CD14-positive monocyte (primary cell): ENCODE measurements at regions not wholly inside any gene's neighbourhood (a gene's known extent, or its start where the extent isn't known, plus 50 kb on each side); places are given as distances from the start of the nearest gene placed in this dataset.

ENCODE experiments used
- DNase-seq, 3 donors: peaks; one replicate each; pipeline ENCODE4 v3.0.0-alpha.2; 2011 to 2022
- H2AFZ ChIP-seq: 2 replicates; pipeline ENCODE4 v1.6.0; 2012; ENCODE audit warnings: mild to moderate bottlenecking, low read depth, low read length, inconsistent platforms; ENCODE audit not compliant: insufficient read depth, poor library complexity, severe bottlenecking
- H3K27ac ChIP-seq, 2 donors: 1 replicate in 1 of 2; 2 replicates in 1 of 2; pipeline ENCODE4 v1.5.1; 2012 to 2013; ENCODE audit warnings: low read length in 2 of 2, control low read depth in 1 of 2, inconsistent platforms in 1 of 2, low read depth in 1 of 2, mild to moderate bottlenecking in 1 of 2
- H3K27me3 ChIP-seq, 2 donors: one replicate each; pipeline versions ENCODE4 v1.6.0 to v1.6.1; 2011 to 2013; ENCODE audit warnings: low read length in 2 of 2; ENCODE audit not compliant: control insufficient read depth in 2 of 2, insufficient read depth in 2 of 2
- H3K36me3 ChIP-seq, 2 donors: replicated peaks in 1 of 2; 1 replicate in 1 of 2; 2 replicates in 1 of 2; pipeline versions ENCODE4 v1.5.1 to v1.6.1; 2012 to 2013; ENCODE audit warnings: low read length in 2 of 2, control low read depth in 1 of 2, inconsistent platforms in 1 of 2, mild to moderate bottlenecking in 1 of 2; ENCODE audit not compliant: insufficient read depth in 2 of 2, control insufficient read depth in 1 of 2
- H3K4me1 ChIP-seq, 2 donors: 1 replicate in 1 of 2; 2 replicates in 1 of 2; pipeline versions ENCODE4 v1.5.1 to v1.6.1; 2012 to 2013; ENCODE audit warnings: low read length in 2 of 2, control low read depth in 1 of 2, inconsistent platforms in 1 of 2, mild to moderate bottlenecking in 1 of 2, moderate library complexity in 1 of 2; ENCODE audit not compliant: insufficient read depth in 2 of 2, control insufficient read depth in 1 of 2
- H3K4me2 ChIP-seq: replicated peaks from 2 replicates; pipeline ENCODE3; 2012; ENCODE audit warnings: low read length, moderate library complexity, mild to moderate bottlenecking; ENCODE audit not compliant: poor library complexity, severe bottlenecking; ENCODE audit errors: extremely low read depth
- H3K4me3 ChIP-seq, 3 experiments: fragments of 200-600 bp in 1 of 3; sonication (generic) in 1 of 3; replicated peaks in 1 of 3; 1 replicate in 2 of 3; 2 replicates in 1 of 3; pipeline ENCODE4 v1.5.1; 2011 to 2013; ENCODE audit warnings: low read length in 3 of 3, mild to moderate bottlenecking in 3 of 3, control low read depth in 2 of 3, low read depth in 2 of 3, inconsistent platforms in 1 of 3, moderate library complexity in 1 of 3
- H3K79me2 ChIP-seq: 2 replicates; pipeline ENCODE4 v1.6.0; 2012; ENCODE audit warnings: mild to moderate bottlenecking, control low read depth, inconsistent platforms, low read length, moderate library complexity; ENCODE audit not compliant: insufficient read depth
- H3K9ac ChIP-seq: 2 replicates; pipeline ENCODE4 v1.6.0; 2017; ENCODE audit warnings: low read length, mild to moderate bottlenecking; ENCODE audit not compliant: insufficient read depth, poor library complexity, severe bottlenecking
- H3K9me3 ChIP-seq, 2 donors: replicated peaks in 1 of 2; 1 replicate in 1 of 2; 2 replicates in 1 of 2; pipeline versions ENCODE4 v1.5.1 to v1.6.1; 2012 to 2013; ENCODE audit warnings: low read length in 2 of 2, control low read depth in 1 of 2; ENCODE audit not compliant: control insufficient read depth in 1 of 2, insufficient read depth in 1 of 2
- H4K20me1 ChIP-seq: 2 replicates; pipeline ENCODE4 v1.6.0; 2012; ENCODE audit warnings: mild to moderate bottlenecking, low read length, control low read depth, moderate library complexity; ENCODE audit not compliant: insufficient read depth
- H3K27ac Mint-ChIP-seq, 7 donors: one replicate each; pipeline ENCODE4 v1.8.0; 2020; ENCODE audit warnings: mild to moderate bottlenecking in 7 of 7, mixed read lengths in 7 of 7, moderate library complexity in 6 of 7, inconsistent platforms in 2 of 7
- H3K27me3 Mint-ChIP-seq, 3 donors: one replicate each; pipeline ENCODE4 v1.8.0; 2021 to 2022; ENCODE audit warnings: low read depth in 3 of 3, mild to moderate bottlenecking in 3 of 3, mixed read lengths in 3 of 3, moderate library complexity in 3 of 3, inconsistent platforms in 1 of 3
- H3K36me3 Mint-ChIP-seq, 2 donors: one replicate each; pipeline ENCODE4 v1.8.0; 2020; ENCODE audit warnings: mixed read lengths in 2 of 2, inconsistent platforms in 1 of 2, mild to moderate bottlenecking in 1 of 2
- H3K4me1 Mint-ChIP-seq: one replicate; pipeline ENCODE4 v1.8.0; 2020; ENCODE audit warnings: mild to moderate bottlenecking, mixed read lengths
- H3K4me3 Mint-ChIP-seq, 2 donors: one replicate each; pipeline ENCODE4 v1.8.0; 2020; ENCODE audit warnings: mild to moderate bottlenecking in 2 of 2, mixed read lengths in 2 of 2, moderate library complexity in 1 of 2
- H3K9me3 Mint-ChIP-seq, 7 donors: one replicate each; pipeline ENCODE4 v1.8.0; 2020 to 2022; ENCODE audit warnings: mixed read lengths in 7 of 7, mild to moderate bottlenecking in 6 of 7, moderate library complexity in 6 of 7, inconsistent platforms in 2 of 7
- WGBS: methylation state at CpG from one replicate; pipeline ENCODE4 v1.1.5; 2013; ENCODE audit warnings: missing lambda C conversion rate; ENCODE audit not compliant: insufficient coverage; 5-methylcytosine and 5-hydroxymethylcytosine counted together
- intact Hi-C, 2 donors: fragments of 100-400 bp; cut with micrococcal nuclease; formaldehyde crosslinking; loops; one replicate each; pipeline versions ENCODE4 v1.15.0 to v1.15.1; 2023
- TF ChIP-seq, protein P1 (sequence below): fragments of 200-600 bp; IDR thresholded peaks from one replicate; pipeline ENCODE4 v1.8.0; 2022; ENCODE audit warnings: antibody characterized with exemption, mild to moderate bottlenecking

DNA sequence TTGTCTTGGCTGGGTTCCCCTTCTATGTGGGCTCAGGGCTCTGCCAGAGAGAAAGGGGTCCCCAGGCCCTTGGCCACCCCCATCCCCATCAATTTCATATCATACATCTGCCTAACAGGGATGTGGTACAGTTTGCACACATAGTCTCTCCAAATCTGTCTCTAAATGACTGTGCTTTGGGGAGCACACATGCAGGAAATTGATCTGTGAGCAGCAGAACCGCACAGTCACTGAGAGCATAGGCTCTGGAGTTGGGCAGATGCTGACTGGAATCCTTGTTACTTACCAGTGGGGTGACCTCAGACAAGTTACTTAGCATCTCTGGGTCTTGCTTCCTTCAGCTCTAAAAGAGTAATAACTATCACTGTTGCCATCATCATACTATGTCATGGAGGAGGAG, 273.9 kb downstream of the ABHD5 start:
- Mint-ChIP-seq H3K27ac (no peak overlapping the region), H3K36me3 (no peaks in the 10 kb centered on the region), H3K4me1 (no peaks in the 10 kb centered on the region), H3K9me3 (peaks cover 0 to 1% (median 0%) of the 10 kb centered on the region in 7 donors), H3K4me3 (no peak overlapping the region), H3K27me3 (peaks cover 0 to 16% (median 13%) of the 10 kb centered on the region in 3 donors)
- no peaks in the 10 kb centered on the region for H3K36me3 ChIP-seq
- 86% methylated on average over 1 of the region's 1 CpG for WGBS
- intact Hi-C loops = no loop called here
- H3K27me3 ChIP-seq = no peaks in the 10 kb centered on the region
- TF ChIP-seq, protein P1, sequence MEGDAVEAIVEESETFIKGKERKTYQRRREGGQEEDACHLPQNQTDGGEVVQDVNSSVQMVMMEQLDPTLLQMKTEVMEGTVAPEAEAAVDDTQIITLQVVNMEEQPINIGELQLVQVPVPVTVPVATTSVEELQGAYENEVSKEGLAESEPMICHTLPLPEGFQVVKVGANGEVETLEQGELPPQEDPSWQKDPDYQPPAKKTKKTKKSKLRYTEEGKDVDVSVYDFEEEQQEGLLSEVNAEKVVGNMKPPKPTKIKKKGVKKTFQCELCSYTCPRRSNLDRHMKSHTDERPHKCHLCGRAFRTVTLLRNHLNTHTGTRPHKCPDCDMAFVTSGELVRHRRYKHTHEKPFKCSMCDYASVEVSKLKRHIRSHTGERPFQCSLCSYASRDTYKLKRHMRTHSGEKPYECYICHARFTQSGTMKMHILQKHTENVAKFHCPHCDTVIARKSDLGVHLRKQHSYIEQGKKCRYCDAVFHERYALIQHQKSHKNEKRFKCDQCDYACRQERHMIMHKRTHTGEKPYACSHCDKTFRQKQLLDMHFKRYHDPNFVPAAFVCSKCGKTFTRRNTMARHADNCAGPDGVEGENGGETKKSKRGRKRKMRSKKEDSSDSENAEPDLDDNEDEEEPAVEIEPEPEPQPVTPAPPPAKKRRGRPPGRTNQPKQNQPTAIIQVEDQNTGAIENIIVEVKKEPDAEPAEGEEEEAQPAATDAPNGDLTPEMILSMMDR = no peak
- H3K9me3 ChIP-seq = no peaks in the 10 kb centered on the region
- no peaks in the 10 kb centered on the region for H4K20me1 ChIP-seq
- no peaks in the 10 kb centered on the region for H3K4me1 ChIP-seq
- no peak overlapping the region for H3K4me3 ChIP-seq
- no peak overlapping the region for H3K9ac ChIP-seq
- no peak overlapping the region for H3K4me2 ChIP-seq
- no peak overlapping the region for H3K27ac ChIP-seq
- no peak overlapping the region for H2AFZ ChIP-seq
- no peaks in the 10 kb centered on the region for H3K79me2 ChIP-seq
- no peak for DNase-seq

DNA sequence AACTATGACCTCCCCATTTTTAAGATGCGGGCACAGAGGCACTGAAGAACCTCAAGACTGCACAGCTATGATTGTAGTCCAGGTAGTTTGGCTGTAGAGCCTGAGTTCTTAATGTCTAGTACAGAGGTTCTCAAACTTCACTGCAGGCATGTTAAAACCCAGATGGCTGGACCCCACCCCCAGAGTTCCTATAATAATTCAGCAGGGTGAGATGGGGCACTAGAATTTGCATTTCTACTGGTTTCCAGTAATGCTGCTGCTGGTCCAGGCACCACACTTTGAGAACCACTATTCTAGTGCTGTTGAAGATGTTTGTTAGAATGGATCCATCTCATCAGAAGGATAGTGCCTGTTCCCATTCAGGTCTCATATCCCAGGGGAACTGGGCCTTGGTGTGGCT, 274.9 kb downstream of the ABHD5 start:
- H3K36me3 ChIP-seq = no peaks in the 10 kb centered on the region
- intact Hi-C loops = no loop called here
- H3K27ac ChIP-seq = no peak overlapping the region
- no peaks in the 10 kb centered on the region for H3K27me3 ChIP-seq
- DNase-seq = no peak
- no peaks in the 10 kb centered on the region for H4K20me1 ChIP-seq
- H3K4me2 ChIP-seq = no peak overlapping the region
- H3K36me3 Mint-ChIP-seq = no peaks in the 10 kb centered on the region
- peaks cover 0 to 1% (median 0%) of the 10 kb centered on the region in 7 donors for H3K9me3 Mint-ChIP-seq
- WGBS = no CpG with 5 or more reads among the region's 1 CpG
- H2AFZ ChIP-seq = no peak overlapping the region
- H3K4me3 ChIP-seq = no peak overlapping the region
- TF ChIP-seq, protein P1 = no peak
- no peaks in the 10 kb centered on the region for H3K79me2 ChIP-seq
- no peak overlapping the region for H3K9ac ChIP-seq
- no peaks in the 10 kb centered on the region for H3K4me1 Mint-ChIP-seq
- H3K9me3 ChIP-seq = no peaks in the 10 kb centered on the region
- H3K27me3 Mint-ChIP-seq = peaks cover 0 to 15% (median 13%) of the 10 kb centered on the region in 3 donors
- H3K4me3 Mint-ChIP-seq = no peak overlapping the region
- H3K4me1 ChIP-seq = no peaks in the 10 kb centered on the region
- no peak overlapping the region for H3K27ac Mint-ChIP-seq
